Skin epidermis (tissue), 12 donors: ENCODE measurements at regions not wholly inside any gene's neighbourhood (a gene's known extent, or its start where the extent isn't known, plus 50 kb on each side); places are given as distances from the start of the nearest gene placed in this dataset.

ENCODE experiments used
- H3K27ac ChIP-seq, 21 experiments: fragments of 200-600 bp; sonication (generic) in 11 of 21; one replicate each; pipeline ENCODE4 v1.5.0; 2020; ENCODE audit warnings: mild to moderate bottlenecking in 3 of 21, inconsistent platforms in 2 of 21, moderate library complexity in 2 of 21
- H3K4me3 ChIP-seq, 7 experiments: fragments of 200-600 bp; sonication (generic) in 2 of 7; one replicate each; pipeline ENCODE4 v1.5.0; 2020; ENCODE audit warnings: inconsistent platforms in 2 of 7, mild to moderate bottlenecking in 2 of 7, moderate library complexity in 1 of 7

DNA sequence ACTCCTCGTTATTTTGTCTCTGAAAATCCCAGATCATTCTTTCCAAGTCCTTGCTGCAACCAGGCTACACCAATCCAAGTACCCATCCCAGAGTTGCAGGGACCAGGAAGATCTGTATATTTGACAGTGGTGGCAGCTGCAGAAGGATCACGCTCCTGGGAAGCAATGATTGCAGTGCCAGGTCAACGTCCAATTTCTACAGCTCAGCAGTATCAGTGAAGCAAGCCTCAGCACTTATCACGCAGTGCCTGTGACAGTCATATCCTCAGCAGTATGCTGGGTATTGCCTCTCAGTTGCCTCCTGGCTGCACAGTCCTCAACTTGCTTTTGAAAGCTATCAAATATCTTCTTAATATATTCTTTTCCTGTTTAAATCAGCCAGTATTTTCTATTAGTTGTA, 66.7 kb downstream of the BARHL2 start:
- Histone ChIP-seq H3K27ac (no peak overlapping the region), H3K4me3 (no peak overlapping the region)

- H3K4me3 ChIP-seq, result no peak overlapping the region
Measured at GRCh38 chr1:90640325-90640724, 76.8 kb downstream of the BARHL2 start.

DNA sequence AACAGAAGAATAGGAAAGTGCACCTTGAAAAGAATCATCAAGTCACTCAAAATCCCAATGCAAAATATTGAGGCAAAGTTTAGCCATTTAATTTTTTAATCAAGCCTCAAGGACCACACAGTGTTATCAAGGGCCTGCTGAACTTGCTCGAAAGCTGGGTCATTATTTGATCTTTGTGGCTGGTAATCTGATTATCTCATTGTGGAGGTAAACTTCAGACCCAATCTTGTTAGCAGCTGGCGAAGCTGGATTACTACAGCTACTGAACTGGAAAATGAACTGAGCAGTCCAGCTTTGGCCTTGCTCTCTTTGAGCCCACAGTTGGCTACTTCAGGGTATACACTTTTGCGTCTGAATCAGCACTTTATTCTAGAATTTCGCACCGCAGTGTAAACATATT, 94.4 kb downstream of the BARHL2 start:
- Histone ChIP-seq H3K27ac (no peak overlapping the region), H3K4me3 (no peak overlapping the region)

More at GRCh38 chr1:90640325-90640724, 76.8 kb downstream of the BARHL2 start:
- no peak overlapping the region for H3K27ac ChIP-seq

DNA sequence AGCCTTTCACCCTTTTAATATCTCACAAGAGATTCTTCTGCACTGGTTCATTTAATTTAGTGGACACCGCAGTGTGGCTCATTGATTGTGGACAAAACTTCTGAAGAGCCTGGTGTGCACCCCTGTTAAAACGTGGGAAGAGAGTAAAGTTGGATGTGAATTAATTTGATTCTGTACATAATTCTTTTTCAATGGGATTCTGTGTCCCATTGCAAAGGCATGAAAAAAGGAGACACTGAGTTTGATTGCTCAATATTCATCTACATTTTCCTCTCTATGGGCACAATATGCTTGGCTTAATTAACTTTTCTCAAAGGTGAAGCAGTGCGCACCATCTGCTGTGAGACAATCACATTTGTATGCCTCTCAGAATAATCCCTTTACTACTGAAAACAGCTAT, 95.1 kb downstream of the BARHL2 start:
- Histone ChIP-seq H3K27ac (no peak overlapping the region), H3K4me3 (no peak overlapping the region)

DNA sequence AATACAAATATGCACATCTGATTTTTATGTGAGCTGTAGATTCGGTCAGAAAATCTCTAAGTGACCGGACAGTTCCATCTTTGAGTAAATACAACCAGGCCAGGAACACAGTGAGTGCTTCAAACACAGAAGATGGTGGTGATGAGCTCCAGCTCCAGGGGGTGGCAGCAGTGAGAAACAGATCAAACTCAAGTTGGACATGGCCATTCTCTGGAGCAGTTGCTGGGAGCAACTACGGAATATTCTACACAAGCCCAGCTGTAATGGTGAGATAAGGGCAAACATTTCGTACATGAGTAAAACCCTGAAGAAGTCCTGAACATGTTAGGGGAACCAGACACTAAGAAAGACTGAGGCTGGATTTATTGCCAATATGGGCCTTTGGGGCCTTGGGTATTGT, 100.7 kb downstream of the BARHL2 start:
- no peak overlapping the region for H3K4me3 ChIP-seq
- H3K27ac ChIP-seq, result no peak overlapping the region

GRCh38 chr1:90614872-90615271, 102.2 kb downstream of the BARHL2 start:
- Histone ChIP-seq H3K27ac (no peak overlapping the region), H3K4me3 (no peak overlapping the region)

GRCh38 chr1:90613371-90613770, 103.7 kb downstream of the BARHL2 start:
- no peak overlapping the region for H3K4me3 ChIP-seq
- no peak overlapping the region for H3K27ac ChIP-seq

GRCh38 chr1:90612033-90612432, 105.1 kb downstream of the BARHL2 start:
- H3K4me3 ChIP-seq, result no peak overlapping the region
- no peak overlapping the region for H3K27ac ChIP-seq

DNA sequence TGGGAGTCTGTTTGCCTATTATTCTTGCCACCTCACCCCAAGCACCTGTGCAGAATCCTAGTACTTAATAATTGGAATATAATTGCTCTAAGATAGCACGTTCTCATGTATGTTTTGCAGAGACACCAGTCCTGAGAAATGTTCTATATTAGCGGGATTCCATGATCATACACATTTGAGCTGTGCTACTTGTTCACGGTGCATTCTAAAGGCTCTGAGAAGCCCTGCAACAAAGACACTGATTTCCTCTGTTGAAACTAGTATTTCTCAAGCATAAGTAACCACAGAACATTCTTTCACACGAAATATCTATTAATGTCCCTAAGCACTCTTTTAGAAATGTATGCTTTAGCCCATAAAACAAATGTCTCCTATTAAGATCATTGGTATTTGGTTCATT, 109.4 kb downstream of the BARHL2 start:
- no peak overlapping the region for H3K4me3 ChIP-seq
- H3K27ac ChIP-seq, result no peak overlapping the region

DNA sequence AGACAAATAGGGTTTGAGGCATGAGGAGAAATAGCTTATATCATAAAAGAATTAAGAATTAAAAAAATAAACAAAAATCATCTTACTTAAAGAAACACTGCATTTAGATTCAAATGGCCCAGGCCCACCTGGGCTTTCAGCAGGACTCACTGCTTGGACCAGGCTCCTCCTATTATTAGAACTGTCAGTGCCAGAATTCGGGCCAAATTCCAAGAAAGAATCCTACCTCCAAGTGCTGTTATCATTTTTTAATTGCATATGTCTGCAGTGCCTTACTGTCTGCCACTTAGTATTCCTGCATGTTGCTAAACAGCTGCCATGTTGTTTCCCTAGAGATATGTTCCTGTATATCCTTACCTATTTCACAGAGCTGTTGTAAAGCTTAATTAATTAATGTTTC, 112.0 kb downstream of the BARHL2 start:
- Histone ChIP-seq H3K4me3 (no peak overlapping the region), H3K27ac (no peak overlapping the region)

GRCh38 chr1:90593312-90593711, 123.8 kb downstream of the BARHL2 start:
- no peak overlapping the region for H3K4me3 ChIP-seq
- no peak overlapping the region for H3K27ac ChIP-seq

GRCh38 chr1:90591970-90592356, 125.1 kb downstream of the BARHL2 start:
- Histone ChIP-seq H3K27ac (no peak overlapping the region), H3K4me3 (no peak overlapping the region)

GRCh38 chr1:90591355-90591969, 125.6 kb downstream of the BARHL2 start:
- Histone ChIP-seq H3K27ac (no peak overlapping the region), H3K4me3 (no peak overlapping the region)

DNA sequence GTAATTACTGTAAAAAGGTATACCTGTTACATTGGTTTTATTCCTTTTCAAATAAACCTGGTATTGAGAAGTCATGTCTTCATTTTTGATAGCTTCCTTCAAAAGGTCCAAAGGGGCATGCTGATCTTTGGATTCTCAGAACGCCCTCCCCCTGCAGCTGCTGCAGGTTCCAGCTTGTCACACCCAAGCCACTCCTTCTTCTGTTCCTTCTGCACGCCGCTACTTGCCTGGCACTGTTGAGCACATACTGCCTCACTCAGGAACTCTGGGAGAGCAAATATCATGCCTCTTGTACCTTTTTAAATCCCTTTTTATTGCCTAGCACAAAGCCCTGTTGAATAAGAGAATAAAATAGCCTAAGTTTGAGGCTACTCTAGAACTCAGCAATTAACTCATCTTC, 136.9 kb downstream of the BARHL2 start:
- no peak overlapping the region for H3K4me3 ChIP-seq

GRCh38 chr1:90579212-90579802, 137.8 kb downstream of the BARHL2 start:
- Histone ChIP-seq H3K4me3 (no peak overlapping the region), H3K27ac (no peak overlapping the region)

More for the DNA sequence above, 136.9 kb downstream of the BARHL2 start:
- H3K27ac ChIP-seq, result no peak overlapping the region

- no peak overlapping the region for H3K4me3 ChIP-seq
Measured at GRCh38 chr1:90574692-90575370, 142.3 kb downstream of the BARHL2 start.

GRCh38 chr1:90573736-90574135, 143.4 kb downstream of the BARHL2 start:
- Histone ChIP-seq H3K27ac (no peak overlapping the region), H3K4me3 (no peak overlapping the region)

More at GRCh38 chr1:90574692-90575370, 142.3 kb downstream of the BARHL2 start:
- H3K27ac ChIP-seq, result no peak overlapping the region

DNA sequence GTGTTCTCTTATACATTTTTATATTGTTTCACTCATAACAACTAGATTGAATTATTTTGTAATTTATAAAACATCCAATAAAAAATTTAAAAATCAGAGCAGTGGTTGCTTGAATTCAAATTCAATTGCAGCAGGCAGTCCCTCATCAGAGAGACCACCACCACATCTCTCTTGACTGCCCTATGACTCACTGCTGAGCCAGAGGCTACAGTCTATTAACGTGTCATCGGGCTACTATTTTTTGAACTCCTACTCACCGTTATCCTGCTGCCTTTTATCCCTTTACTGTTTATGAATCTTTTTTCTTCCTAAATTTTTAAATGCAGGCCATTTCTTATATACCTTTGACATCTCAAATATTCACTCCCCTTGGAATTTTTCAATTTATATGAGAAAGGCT, 144.7 kb downstream of the BARHL2 start:
- H3K4me3 ChIP-seq, result no peak overlapping the region
- H3K27ac ChIP-seq, result no peak overlapping the region

DNA sequence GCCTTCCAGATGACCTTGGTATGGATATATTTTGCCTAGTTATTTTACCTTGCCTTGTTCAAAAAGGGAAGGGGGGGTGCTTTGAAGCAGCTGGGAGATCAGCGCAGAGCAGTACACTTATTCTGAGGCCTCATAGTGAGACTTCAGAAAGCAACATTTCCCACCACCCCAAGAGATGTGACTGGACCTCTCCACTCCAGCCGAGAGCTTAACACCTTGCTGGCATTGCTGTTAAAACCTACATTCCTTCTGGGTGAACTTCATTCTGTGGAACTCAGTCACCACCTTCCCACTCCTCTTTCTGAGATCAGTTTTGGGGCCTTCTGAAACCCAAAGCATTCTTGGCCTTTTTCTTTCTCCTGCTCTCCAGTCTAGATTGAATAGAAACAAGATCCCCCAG, 148.7 kb downstream of the BARHL2 start:
- H3K27ac ChIP-seq, result no peak overlapping the region
- H3K4me3 ChIP-seq, result no peak overlapping the region

DNA sequence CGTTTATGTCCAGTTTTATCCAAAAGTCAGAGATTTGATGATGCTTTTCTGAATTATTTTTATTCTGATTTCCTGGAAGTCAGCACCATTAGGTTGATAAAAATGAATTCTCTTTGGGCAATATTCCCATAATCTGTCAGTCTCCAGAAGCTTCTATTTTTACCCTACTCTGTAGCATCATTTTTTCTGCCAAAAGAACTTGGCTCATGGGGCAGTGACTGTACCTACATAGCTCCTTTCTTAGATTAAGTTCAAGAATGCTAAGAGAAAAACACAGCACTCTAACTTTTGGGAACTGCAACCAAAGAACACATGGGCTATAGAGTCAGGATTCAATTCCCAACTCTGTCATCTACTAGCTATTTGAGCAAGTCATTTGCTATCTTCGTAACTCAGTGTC, 152.9 kb downstream of the BARHL2 start:
- Histone ChIP-seq H3K4me3 (no peak overlapping the region), H3K27ac (no peak overlapping the region)

DNA sequence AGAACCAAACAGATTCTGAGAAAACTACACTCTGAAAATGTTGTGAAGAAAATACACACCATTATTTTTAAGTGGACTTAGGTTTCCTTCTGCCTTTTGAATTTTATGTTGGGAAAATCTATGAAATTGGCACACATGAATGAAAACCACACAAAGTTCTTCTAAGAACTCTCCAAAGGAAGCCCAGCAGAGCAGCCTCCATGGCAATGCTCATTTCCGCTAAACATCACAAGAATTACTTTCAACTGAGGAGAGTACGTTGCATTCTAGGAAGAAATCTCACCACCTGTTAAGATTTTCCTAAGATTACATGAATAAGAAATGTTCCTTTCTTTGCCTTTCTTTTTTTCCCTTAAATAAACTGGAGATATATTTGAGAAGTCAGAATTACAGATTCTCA, 154.2 kb downstream of the BARHL2 start:
- H3K27ac ChIP-seq, result no peak overlapping the region

More for the DNA sequence above, 154.2 kb downstream of the BARHL2 start:
- H3K4me3 ChIP-seq, result no peak overlapping the region
